A673 (cell line): ENCODE measurements at regions not wholly inside any gene's neighbourhood (a gene's known extent, or its start where the extent isn't known, plus 50 kb on each side); places are given as distances from the start of the nearest gene placed in this dataset.

Source experiments
- CTCF ChIP-seq: fragments of 300-800, 200-600 bp; sonication (generic); conservative IDR thresholded peaks from 2 replicates; pipeline ENCODE4 v1.5.1; 2017; ENCODE audit warnings: low read depth, mild to moderate bottlenecking, antibody characterized with exemption, low read length, moderate library complexity, mixed read lengths
- EZH2 ChIP-seq: fragments of 200-600 bp; sonication (generic); IDR thresholded peaks from 2 replicates; pipeline ENCODE4 v1.6.1; 2017; ENCODE audit warnings: borderline replicate concordance, low read depth, mild to moderate bottlenecking, mixed read lengths, antibody characterized with exemption, low read length; ENCODE audit not compliant: poor library complexity, severe bottlenecking

GRCh38 chr7:16963044-16963443 lies 81.3 kb upstream of the AGR3 start:
- TF ChIP-seq CTCF (no peak), EZH2 (no peak)
